ENCODE measurements at regions not wholly inside any gene's neighbourhood (a gene's known extent, or its start where the extent isn't known, plus 50 kb on each side); places are given as distances from the start of the nearest gene placed in this dataset.
"Not testable (repeated sequence)": the region's sequence is repeated elsewhere in the genome, so short reads cannot be mapped to it uniquely, and the experiment has no call there.

- no peak for TF ChIP-seq POLR2A (IDR thresholded peaks at IDR 0.05)
- TF ChIP-seq EP300 (IDR thresholded peaks at IDR 0.05), result no peak
- TF ChIP-seq CTCF (IDR thresholded peaks at IDR 0.05), result no peak
Observed at GRCh38 chr10:9390516-9390915, 1336.0 kb downstream of the GATA3 start.

GRCh38 chr10:9399275-9399983 is 1344.9 kb downstream of the GATA3 start:
- 65 to 75% (median 70%) methylated on average over 6 of the region's 6 CpGs for WGBS, 3 donors
- TF ChIP-seq POLR2A (IDR thresholded peaks at IDR 0.05), result no peak
- no peak for TF ChIP-seq CTCF (IDR thresholded peaks at IDR 0.05)
- TF ChIP-seq EP300 (IDR thresholded peaks at IDR 0.05), result no peak
- Histone ChIP-seq H3K36me3 (no peaks in the 10 kb centered on the region), H3K4me3 (no peak overlapping the region), H3K27me3 (no peaks in the 10 kb centered on the region), H3K27ac (no peak overlapping the region), H3K9me3 (no peaks in the 10 kb centered on the region), H3K4me1 (ENCODE audit: insufficient read depth) (no peaks in the 10 kb centered on the region)
- intact Hi-C loops (cut with DNase I), result no loop called here
- DNase-seq, result no peak

More at GRCh38 chr10:9390516-9390915, 1336.0 kb downstream of the GATA3 start:
- no peaks in the 10 kb centered on the region for H3K9me3 ChIP-seq
- H3K27ac ChIP-seq, result no peak overlapping the region
- no peaks in the 10 kb centered on the region for H3K27me3 ChIP-seq
- H3K4me3 ChIP-seq, result no peak overlapping the region
- no peaks in the 10 kb centered on the region for H3K36me3 ChIP-seq
- WGBS, 3 donors, result 72 to 84% (median 82%) methylated on average over 3 of the region's 3 CpGs
- no peaks in the 10 kb centered on the region for H3K4me1 ChIP-seq (ENCODE audit: insufficient read depth)
- no peak for DNase-seq
- intact Hi-C loops (cut with DNase I), result no loop called here

DNA sequence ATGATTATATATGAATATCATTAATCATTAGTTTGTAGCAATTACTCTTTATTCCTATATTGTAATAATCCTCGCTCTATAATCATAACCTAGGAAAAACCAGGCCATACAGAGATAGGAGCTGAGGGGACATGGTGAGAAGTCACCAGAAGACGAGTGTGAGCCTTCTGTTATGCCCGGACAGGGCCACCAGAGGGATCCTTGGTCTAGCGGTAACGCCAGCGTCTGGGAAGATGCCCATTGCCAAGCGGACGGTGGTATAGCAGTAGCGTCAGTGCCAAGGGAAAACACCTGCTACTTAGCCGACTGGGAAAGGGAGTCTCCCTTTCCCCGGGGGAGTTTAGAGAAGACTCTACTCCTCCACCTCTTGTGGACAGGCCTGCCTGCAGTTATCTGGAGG is 1347.6 kb downstream of the GATA3 start:
- H3K4me3 ChIP-seq; DNase-seq; H3K4me1 ChIP-seq (ENCODE audit: insufficient read depth); H3K9me3 ChIP-seq; intact Hi-C loops (cut with DNase I); H3K27me3 ChIP-seq; H3K36me3 ChIP-seq; H3K27ac ChIP-seq: not testable (repeated sequence)
- WGBS, 3 donors, result 69 to 87% (median 87%) methylated on average over 11 of the region's 11 CpGs

GRCh38 chr10:9402507-9403195 is 1348.2 kb downstream of the GATA3 start:
- WGBS, 3 donors, result 58 to 72% (median 66%) methylated on average over 9 of the region's 9 CpGs

DNA sequence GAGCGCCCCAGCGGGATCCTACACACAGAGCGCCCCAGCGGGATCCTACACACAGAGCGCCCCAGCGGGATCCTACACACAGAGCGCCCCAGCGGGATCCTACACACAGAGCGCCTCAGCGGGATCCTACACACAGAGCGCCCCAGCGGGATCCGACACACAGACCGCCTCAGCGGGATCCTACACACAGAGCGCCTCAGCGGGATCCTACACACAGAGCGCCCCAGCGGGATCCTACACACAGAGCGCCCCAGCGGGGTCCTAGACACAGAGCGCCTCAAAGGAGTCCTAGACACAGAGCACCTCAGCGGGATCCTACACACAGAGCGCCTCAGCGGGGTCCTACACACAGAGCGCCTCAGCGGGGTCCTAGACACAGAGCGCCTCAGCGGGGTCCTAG is 1352.7 kb downstream of the GATA3 start:
- H3K27ac ChIP-seq; intact Hi-C loops (cut with DNase I); H3K4me1 ChIP-seq (ENCODE audit: insufficient read depth); H3K36me3 ChIP-seq; H3K9me3 ChIP-seq; H3K4me3 ChIP-seq; DNase-seq; H3K27me3 ChIP-seq: not testable (repeated sequence)
- WGBS, 3 donors, result 90 to 95% (median 91%) methylated on average over 29 of the region's 29 CpGs

More at GRCh38 chr10:9402507-9403195, 1348.2 kb downstream of the GATA3 start:
- H3K27me3 ChIP-seq; H3K9me3 ChIP-seq; DNase-seq; H3K4me3 ChIP-seq; H3K36me3 ChIP-seq; H3K27ac ChIP-seq; H3K4me1 ChIP-seq (ENCODE audit: insufficient read depth); intact Hi-C loops (cut with DNase I): not testable (repeated sequence)

GRCh38 chr10:9416331-9416730 is 1361.8 kb downstream of the GATA3 start:
- intact Hi-C loops (cut with DNase I), result no loop called here
- Histone ChIP-seq H3K9me3 (no peaks in the 10 kb centered on the region), H3K27ac (no peak overlapping the region), H3K4me3 (no peak overlapping the region), H3K36me3 (no peaks in the 10 kb centered on the region), H3K4me1 (ENCODE audit: insufficient read depth) (no peaks in the 10 kb centered on the region), H3K27me3 (no peaks in the 10 kb centered on the region)
- TF ChIP-seq CTCF (IDR thresholded peaks at IDR 0.05), result no peak
- no peak for TF ChIP-seq POLR2A (IDR thresholded peaks at IDR 0.05)
- DNase-seq, result no peak
- WGBS, 3 donors, result 24 to 30% (median 29%) methylated on average over 1 of the region's 1 CpG
